ENCODE measurements at regions not wholly inside any gene's neighbourhood (a gene's known extent, or its start where the extent isn't known, plus 50 kb on each side); places are given as distances from the start of the nearest gene placed in this dataset.

DNA sequence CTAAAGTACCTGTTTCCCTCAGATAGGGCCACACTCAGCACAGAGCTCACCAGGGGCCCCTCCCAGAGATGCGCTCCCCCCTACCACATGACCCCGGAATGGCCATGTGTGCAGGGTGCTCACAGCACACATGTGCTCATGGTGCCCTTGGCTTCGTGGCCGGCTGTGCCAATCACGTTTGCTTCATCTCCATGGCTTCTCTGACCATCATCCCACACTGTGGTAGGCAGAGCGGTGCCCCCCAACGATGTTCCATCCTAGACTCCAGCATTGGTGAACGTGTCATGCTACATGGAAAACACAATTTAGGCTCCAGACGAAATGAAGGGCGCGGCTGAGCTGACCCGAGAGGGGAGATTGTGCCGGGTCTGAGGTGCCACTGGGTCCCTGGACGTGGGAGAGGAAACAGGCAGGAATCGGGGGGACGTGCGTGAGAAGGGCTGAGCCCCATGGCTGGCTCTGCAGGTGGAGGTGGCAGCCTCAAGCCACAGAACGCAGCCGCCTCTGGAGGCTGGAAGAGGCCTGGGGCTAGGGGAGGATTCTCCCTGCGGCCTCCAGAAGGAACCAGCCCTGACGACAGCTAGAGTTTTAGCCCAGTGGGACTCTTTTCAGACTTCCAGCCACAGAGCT lies 126.5 kb downstream of the DLL1 start:
- H3K4me3 ChIP-seq (replicated peaks; ENCODE audit: low read depth, low read length), result no peak overlapping the region
- no peak for DNase-seq (ENCODE audit: low read depth)
- TF ChIP-seq, protein P1, sequence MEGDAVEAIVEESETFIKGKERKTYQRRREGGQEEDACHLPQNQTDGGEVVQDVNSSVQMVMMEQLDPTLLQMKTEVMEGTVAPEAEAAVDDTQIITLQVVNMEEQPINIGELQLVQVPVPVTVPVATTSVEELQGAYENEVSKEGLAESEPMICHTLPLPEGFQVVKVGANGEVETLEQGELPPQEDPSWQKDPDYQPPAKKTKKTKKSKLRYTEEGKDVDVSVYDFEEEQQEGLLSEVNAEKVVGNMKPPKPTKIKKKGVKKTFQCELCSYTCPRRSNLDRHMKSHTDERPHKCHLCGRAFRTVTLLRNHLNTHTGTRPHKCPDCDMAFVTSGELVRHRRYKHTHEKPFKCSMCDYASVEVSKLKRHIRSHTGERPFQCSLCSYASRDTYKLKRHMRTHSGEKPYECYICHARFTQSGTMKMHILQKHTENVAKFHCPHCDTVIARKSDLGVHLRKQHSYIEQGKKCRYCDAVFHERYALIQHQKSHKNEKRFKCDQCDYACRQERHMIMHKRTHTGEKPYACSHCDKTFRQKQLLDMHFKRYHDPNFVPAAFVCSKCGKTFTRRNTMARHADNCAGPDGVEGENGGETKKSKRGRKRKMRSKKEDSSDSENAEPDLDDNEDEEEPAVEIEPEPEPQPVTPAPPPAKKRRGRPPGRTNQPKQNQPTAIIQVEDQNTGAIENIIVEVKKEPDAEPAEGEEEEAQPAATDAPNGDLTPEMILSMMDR (IDR thresholded peaks at IDR 0.05; ENCODE audit: low read length, missing control alignments), result no peak

DNA sequence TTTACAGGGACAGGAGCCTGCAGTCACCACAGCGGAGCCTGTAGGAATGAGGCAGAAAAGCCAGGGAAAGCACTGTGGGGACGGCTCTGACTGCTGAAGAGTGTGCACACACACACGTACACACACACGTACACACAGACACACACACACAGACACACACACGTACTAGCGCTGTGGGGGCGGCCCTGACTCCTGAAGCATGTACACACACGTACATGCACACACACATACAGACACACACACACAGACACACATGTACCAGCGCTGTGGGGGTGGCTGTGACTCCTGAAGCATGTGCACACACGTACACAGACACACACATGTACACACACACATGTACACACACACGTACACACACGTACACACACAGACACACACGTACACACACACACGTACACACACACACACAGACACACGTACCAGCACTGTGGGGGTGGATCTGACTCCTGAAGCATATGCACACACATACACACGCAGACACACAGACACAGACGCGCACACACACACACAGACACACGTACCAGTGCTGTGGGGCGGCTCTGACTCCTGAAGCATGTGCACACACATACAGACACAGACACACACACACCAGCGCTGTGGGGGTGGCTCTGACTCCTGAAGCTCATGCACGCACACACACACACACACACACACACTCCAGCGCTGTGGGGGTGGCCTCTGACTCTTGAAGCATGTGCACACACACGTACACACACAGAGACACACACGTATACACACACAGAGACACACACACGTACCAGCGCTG lies 127.3 kb downstream of the DLL1 start:
- H3K4me3 ChIP-seq (replicated peaks; ENCODE audit: low read depth, low read length), result no peak overlapping the region
- DNase-seq (ENCODE audit: low read depth), result no peak
- TF ChIP-seq, protein P1 (IDR thresholded peaks at IDR 0.05; ENCODE audit: low read length, missing control alignments), result no peak

DNA sequence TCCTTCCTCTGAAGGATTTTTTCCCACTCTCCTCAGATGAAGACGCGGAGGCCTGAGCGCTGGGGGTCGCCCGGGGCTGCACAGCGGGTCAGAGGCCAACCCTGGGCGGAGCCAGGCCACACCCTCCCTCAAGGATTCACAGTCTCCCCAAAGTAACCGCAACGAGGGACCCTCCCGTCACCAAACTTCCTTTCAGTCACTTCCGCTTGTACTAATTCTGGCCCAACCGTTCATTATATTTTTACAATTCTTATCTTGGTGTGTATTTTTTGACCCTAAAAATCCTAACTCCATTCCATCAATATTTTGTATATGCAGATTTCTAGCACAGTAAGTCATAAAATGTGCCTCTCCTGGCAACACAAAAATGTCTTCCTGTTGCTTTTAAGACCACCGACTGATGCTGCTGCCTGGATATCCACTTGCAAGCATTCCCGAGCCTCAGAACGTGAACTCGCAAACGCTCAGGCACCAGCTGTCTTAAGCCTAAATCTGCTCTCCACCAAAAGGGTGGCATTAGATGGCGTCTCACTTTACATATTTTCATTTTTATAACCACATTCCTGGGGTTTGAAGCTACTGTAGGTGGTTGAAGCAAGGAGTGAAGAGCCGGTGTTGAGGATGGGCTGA lies 128.0 kb downstream of the DLL1 start:
- H3K4me3 ChIP-seq (replicated peaks; ENCODE audit: low read depth, low read length), result no peak overlapping the region
- DNase-seq (ENCODE audit: low read depth), result no peak
- TF ChIP-seq, protein P1 (IDR thresholded peaks at IDR 0.05; ENCODE audit: low read length, missing control alignments), result no peak

DNA sequence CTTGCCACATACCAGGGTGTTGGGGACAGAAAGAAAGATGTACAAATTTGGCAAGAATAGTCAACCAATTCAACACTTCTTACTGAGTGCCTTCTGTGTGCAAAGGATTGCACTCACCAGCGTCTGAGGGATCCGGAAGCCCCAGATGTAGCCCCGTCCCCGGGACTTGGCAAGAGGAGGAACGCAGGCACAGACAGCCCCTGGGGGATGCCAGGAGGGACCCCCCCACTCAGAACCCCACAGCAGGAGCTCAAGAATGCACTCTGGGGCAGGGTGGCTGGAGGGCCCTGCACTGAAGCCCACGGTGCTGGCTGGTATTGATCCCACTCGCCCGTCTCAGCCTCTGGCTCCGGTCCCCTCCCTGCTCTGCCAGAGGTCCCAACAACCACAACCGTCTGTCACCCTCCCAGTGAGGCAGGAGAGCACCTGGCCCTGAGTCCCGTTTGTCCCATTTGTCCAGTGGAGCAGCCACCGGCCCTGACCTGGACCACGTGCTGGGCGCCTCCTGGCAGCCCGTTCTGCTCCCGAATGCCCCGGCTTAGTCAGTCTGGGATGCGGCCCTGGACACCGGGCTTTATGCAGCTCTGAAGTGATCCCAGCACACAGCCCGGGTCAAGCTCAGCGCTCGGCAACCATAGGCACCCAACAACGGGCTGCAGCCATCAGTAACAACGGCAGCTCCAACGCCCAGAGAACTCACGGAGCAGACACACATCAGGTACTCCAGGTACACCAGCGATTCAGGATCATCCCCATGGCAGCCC lies 128.7 kb downstream of the DLL1 start:
- TF ChIP-seq, protein P1 (IDR thresholded peaks at IDR 0.05; ENCODE audit: low read length, missing control alignments), result no peak
- no peak for DNase-seq (ENCODE audit: low read depth)
- H3K4me3 ChIP-seq (replicated peaks; ENCODE audit: low read depth, low read length), result no peak overlapping the region

DNA sequence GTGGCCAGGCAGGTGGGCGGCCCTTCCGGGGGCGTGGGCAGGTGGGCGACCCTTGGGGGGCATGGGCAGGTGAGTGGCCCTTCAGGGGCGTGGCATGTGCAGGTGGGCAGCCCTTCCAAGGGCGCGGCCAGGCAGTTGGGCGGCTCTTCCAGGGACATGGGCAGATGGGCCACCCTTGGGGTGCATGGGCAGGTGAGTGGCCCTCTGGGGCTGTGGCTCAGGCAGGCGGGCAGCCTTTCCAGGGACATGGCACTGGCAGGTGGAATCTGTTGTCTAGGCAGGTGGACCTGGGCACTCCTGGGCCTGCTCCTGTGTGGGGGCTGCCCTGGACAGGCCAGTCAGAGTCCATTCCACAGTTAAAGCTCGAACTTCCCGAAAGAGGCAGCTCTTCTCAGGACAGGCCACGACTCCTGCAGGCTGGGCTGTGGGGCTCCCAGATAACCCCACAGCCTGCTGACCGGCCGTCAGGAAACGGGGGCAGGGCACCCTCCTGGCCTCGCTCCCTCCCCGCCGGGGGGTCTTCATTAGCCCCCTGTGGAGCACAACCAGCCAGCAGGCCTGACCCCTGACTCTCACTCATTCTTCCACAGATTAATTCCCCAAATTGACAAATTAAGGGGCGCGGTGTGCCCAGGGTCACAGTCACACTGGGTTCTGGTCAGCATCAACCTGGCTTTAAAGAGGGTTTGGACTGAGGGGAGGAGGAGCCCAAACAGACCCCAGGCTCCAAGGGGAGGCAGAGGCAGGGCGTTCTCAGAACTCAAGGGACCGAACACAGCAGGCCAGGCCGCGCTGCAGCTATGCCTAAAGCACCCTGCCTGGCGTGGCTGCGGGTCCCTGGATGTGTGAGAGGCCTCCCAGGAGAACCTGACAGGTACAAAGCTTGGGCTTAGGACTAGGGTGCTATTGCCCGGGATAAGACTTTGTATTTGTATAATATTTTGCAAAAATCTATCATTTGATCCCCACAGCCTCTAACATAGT lies 130.0 kb downstream of the DLL1 start:
- DNase-seq (ENCODE audit: low read depth), result no peak
- H3K4me3 ChIP-seq (replicated peaks; ENCODE audit: low read depth, low read length), result no peak overlapping the region
- TF ChIP-seq, protein P1 (IDR thresholded peaks at IDR 0.05; ENCODE audit: low read length, missing control alignments), result no peak

Data from fibroblast of pulmonary artery (primary cell).